CD4-positive, alpha-beta T cell treated with Interleukin-17A for 1 hour (primary cell): ENCODE measurements at regions not wholly inside any gene's neighbourhood (a gene's known extent, or its start where the extent isn't known, plus 50 kb on each side); places are given as distances from the start of the nearest gene placed in this dataset.
A peak's percentile ranks its signal among the peaks of the same experiment; 100 is the strongest.

Experiments used
- DNase-seq: peaks from one replicate; pipeline ENCODE4 v3.0.0-alpha.2; 2020

- DNase-seq, result no peak
These were observed 132.3 kb downstream of the CRYBB2 start for GRCh38 chr22:25351631-25352293.

- DNase-seq, result no peak
These were observed 132.8 kb downstream of the CRYBB2 start for GRCh38 chr22:25352294-25352680.

DNA sequence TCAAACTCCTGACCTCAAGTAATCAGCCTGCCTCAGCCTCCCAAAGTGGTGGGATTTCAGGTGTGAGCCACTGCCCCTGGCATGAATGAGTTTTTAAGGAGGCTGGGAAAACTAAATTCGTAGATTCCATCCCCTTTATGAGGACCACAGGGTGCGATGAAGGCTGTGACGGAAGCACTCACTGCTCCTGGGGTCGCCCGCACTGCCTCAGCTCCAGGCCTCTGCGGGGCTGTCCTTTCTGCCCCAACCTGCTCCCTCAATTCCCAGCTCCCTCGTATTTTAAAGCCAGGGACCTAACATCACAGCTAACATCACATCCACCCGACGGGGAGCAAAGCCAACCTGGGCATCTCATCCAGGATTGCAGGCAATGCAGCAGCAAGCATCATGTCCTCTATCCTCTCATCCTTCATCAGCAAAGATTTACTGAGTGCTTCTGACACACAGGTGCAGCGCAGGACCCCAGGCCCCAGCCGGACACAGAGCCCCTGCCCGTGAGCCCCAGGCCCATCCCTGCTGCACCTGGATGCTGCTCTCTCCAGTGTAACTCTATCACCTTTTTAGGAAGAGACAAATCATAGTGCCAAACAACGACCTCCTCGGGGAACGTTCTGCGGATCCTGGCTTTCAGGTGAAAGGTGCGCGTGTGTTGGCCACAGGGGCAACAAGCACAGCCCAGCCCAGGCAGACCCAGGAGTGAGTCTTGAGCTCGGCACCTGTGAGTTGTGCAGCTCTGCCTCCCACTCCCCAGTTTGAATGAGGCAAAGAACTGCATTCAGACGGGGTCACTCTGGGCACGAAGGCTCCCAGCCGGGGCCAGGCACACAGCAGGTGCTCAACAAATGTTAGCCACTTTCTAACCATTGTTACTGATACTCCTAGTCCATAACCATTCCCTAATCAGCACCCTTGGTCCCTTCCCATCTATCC, 134.3 kb downstream of the CRYBB2 start:
- no peak for DNase-seq

DNA sequence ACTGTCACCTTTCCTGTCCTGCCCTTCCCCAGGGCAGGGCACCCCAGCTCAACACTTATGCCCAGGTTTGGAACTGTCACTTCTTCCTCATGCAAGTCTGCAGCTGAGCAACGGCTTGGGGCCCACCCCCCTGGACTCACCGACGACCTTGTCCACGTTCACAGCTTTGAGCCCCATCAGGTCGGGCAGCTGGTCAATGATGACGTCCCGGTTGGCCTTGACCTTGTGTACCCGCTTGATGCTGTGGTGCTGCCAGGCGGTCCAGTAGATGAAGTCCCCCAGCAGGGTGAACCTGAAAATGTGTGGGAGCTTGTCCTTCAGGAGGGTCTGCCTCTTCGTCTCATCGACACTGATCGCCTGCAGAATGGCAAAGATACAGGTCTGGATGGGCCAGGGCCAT, 135.0 kb downstream of the CRYBB2 start:
- no peak for DNase-seq

DNA sequence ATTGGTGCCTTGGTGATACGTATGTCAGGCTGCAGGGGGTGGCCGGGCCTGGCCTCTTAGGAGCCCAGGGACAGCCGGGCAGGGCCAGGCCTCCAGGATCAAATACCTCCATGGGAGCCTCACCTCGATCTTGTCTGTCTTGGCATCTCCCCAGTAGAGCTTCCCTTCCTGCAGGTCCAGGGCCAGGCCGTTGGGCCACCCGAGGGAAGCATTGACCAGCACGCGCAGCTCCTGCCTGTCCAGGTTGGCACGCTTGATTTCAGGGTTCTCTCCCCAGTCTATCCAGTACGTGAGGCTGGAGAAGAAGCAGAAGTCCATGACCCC, 137.7 kb downstream of the CRYBB2 start:
- DNase-seq, result no peak

DNA sequence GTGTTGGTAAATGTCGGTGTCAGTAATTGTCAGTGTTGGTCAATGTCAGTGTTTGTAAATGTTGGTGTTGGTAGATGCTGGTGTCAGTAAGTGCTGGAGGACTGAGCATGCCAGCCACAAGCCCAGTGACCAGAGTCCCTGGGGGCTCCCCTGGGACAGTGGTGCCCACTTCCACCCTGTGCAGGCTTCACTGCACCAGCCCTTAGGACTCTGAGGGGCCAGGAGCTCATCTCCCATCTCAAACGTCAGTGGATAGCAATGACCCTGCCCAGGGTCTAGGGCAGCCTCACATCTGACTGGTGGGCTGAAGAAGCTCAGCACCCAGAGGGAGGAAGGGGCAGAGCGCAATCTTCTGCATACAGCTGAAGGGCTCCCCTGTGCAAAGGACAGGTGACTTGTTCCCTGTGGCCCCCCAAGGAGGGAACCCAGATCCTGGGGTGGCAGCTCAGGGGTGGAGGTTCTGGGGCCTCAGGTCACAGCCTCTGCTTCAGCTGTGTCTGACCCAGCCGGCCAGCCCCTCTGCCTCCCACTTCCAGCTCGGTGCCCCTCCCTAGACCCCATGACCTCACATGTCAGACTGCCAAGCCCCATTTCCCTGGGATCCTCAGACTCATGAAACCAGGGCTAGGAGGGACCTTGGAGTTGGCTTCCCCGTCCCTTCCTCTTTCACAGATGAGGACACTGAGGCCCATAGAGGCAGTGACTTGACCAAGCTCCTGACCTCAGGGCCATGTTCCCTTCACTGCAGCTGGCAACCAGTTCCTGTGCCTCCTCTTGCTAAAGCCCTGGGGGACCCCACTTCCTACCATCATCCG, 138.4 kb downstream of the CRYBB2 start:
- no peak for DNase-seq

- no peak for DNase-seq
These were observed 139.2 kb downstream of the CRYBB2 start for GRCh38 chr22:25358421-25359170.

DNA sequence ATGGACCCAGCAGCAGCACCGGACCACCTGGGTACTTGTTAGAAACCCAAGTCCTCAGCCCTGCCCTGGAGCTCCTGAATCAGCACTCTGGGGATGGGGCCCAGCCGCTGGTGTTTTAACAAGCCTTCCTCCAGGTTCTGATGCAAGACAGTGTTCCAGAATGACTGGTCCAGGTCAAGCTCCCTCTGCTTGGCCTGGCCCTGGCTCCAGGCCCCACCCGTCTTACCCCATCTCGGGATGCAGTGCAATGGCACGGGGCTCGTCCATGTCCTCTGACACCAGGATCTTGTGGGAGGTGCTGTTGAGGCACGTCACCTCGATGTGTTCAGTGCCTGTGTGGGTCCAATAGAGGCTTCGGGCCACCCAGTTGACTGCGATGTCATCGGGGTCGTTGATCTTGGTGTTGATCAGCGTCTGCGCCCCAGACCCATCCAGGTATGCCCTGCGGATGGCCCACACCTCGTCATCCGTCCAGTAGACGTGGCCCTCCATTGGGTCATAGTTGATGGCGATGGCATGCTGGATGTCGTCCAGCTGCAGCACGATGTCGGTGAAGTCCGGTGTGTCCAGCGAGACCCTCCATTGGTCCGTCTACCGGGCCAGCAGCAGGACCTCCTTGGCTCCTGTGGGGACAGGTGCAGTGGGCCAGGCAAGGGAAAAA, 140.3 kb downstream of the CRYBB2 start:
- no peak for DNase-seq

DNA sequence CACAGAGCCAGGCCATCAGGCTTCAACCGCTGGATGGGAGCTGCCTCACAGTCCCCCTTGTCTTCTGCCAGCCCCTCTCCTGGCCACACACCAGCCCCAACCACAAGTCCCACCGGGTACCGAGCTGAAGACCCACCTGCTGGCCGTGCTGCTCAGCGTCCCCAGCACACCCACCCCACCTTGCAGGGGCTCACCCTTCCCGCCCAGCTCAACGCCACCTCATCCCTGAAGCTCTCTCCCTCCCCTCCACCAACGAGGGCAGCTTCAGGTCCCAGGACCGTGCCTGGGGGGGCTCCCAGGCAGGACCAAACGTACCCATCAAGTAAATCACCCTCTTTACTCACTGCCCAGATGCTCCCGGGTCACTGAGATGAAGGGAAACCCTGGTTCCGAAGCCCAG, 141.0 kb downstream of the CRYBB2 start:
- no peak for DNase-seq

- no peak for DNase-seq
These were observed 141.6 kb downstream of the CRYBB2 start for GRCh38 chr22:25360891-25361645.

DNA sequence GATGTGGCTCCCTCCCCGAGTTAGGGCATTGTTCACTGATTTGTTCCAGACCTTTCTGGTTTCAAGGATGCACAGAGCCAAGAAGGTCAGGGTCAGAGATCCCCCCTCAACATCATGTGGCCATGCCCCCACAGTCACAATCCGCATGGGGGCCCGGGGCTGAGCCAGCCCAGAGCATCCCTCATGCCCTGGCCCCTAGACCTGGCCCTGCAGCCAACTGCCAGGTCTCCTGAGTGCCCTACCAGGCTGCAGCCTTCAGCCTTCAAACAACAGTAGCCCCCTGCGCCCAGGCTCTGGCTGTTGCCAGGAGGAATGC, 142.4 kb downstream of the CRYBB2 start:
- no peak for DNase-seq

DNA sequence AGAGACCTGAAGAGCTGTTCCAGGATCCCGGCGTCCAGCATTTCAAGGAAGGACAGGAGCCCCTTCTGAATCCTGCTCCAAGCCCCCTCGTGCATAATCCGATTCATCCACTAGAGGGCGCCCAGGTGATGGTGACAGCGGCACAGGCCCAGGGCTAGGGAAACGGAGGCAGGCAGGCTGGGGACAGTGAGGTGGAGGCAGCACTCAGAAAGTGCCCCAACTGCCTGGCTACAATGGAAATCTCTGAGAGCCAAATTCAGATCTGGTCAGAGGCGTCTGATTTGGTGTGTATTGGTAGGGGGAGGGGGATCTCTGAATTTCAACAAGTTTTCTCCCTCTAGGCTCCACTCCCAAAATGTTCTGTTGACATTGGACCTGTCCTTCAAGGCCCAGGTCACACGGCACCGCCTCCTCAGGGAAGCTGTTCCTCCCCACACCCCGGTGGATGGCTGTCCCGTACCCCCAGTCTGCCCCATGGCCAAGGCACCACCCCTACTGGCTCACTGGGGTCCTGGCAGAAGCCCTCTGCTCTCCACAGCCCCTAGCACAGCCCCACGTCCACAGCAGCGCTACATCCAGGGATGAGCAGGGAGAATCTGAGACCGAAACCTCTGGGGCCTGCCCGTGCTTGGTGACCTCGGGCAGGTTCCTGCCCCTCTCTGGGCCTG, 142.9 kb downstream of the CRYBB2 start:
- DNase-seq, result peak; percentile 64

- no peak for DNase-seq
These were observed 143.4 kb downstream of the CRYBB2 start for GRCh38 chr22:25362883-25363240.

DNA sequence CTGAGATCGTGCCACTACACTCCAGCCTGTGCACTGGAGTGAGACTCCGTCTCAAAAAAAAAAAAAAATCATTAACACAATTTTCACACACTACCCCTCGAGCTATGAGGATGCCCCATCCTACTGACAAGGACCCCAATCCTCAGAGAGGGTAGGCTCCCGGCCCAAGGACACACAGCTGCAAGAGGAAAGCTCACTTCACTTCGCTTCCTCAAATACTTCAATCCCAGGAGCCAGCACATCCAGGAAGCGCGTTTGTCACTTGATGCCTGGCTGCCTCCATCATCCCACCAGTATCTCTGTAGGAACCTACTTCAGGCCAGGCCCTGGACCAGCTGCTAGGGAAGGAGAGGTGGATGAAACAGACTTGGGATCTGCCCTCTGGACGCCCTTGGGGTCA, 144.0 kb downstream of the CRYBB2 start:
- DNase-seq, result no peak

DNA sequence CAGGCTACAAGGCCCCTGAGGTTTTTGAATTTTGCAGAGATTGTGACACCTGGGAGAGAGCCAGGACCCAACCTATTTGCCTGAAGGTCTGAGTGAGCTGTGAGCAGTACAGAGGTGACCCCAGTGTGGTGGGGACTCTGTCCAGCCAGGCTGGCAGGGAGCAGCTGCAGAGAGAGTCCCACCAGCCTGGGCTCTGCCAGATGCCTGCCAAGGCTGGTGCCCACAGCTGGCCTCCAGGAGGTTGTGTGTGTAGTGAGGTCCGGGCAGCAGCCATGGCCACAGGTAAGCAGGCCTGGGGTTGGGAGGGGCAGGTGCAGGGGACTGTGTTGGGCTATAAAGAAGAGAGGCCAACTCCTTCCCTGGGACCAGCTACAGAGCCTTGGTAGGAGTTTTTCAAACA, 144.8 kb downstream of the CRYBB2 start:
- no peak for DNase-seq

GRCh38 chr22:25364736-25365241, 145.3 kb downstream of the CRYBB2 start:
- DNase-seq, result no peak

- no peak for DNase-seq
These were observed 146.2 kb downstream of the CRYBB2 start for GRCh38 chr22:25365491-25366261.

DNA sequence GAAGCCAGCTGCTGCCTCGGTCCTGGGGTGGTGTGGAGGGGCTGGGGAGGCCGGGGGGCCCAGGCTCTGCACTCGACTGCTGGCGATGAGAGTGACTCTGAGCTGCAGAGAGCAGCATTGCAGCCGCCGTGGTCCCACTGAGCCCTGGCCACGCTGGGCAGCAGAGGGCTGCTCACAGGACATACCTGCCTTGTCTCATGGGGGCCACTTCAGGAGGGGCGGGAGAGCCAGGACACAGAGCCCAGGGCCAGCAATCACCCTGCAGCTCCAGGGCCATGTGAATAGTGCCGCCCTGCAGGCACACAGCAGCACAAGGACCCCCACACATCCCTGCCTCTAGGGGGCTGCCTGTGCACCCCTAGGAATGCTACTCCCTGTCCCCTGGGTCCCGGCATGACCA, 147.0 kb downstream of the CRYBB2 start:
- no peak for DNase-seq

DNA sequence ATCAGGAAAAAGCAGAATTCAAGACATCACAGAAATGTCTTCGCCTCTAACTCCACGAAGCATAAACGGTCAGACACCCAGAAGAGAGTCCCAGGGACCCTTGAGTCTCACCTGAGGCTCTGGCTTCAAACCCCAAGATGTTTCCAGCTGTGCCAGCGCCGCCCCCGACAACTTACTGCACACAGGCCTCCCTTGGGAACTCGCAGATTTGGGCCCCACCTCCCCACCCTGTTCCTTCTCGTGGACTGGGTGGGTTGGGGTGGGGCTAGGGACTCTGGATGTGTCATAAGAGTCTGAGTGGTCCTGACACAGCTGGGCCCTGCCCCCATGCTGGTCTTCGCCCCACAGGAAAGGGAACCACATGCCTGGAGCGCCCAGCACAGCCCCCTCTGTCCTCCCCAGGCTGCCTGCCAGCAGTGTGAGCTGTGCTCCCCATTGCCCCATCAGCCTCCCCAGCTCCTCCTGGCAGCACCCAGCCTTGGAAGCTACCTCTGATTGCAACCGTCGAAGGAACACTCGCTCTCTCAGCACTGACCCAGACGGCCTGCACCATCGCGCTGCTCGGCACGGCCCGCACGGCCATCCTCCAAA, 147.5 kb downstream of the CRYBB2 start:
- no peak for DNase-seq

- DNase-seq, result no peak
These were observed 148.3 kb downstream of the CRYBB2 start for GRCh38 chr22:25367756-25368155.
